ENCODE measurements at regions not wholly inside any gene's neighbourhood (a gene's known extent, or its start where the extent isn't known, plus 50 kb on each side); places are given as distances from the start of the nearest gene placed in this dataset.

DNA sequence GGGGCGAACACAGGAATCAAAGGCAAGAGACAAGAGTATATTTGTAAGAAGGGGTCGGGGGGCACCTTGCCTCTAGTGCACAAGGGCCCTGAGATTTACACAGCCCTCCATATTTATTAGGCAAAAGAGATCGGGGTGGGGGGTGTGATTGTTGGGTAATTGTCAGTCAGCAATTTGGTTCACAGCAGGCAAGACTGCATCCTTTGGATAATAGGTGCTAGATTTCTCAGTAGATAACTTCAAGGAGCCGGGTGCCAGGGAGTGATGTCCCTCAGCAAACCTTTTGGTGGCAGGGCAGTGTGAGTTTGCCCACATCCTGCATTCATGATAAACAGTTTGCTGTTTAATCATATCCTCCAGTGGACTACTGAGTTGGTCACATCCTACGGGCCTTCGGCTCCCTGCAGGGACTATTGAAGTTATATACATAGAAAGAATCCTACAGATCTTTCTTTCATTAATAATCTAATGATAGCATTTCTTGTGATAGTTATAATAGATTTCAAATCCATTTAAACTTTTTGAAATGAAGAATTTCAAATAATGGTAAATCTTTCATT lies 178.5 kb downstream of the GNAI1 start:
- TF ChIP-seq, protein P1, sequence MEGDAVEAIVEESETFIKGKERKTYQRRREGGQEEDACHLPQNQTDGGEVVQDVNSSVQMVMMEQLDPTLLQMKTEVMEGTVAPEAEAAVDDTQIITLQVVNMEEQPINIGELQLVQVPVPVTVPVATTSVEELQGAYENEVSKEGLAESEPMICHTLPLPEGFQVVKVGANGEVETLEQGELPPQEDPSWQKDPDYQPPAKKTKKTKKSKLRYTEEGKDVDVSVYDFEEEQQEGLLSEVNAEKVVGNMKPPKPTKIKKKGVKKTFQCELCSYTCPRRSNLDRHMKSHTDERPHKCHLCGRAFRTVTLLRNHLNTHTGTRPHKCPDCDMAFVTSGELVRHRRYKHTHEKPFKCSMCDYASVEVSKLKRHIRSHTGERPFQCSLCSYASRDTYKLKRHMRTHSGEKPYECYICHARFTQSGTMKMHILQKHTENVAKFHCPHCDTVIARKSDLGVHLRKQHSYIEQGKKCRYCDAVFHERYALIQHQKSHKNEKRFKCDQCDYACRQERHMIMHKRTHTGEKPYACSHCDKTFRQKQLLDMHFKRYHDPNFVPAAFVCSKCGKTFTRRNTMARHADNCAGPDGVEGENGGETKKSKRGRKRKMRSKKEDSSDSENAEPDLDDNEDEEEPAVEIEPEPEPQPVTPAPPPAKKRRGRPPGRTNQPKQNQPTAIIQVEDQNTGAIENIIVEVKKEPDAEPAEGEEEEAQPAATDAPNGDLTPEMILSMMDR (IDR thresholded peaks at IDR 0.05; ENCODE audit: borderline replicate concordance, extremely low read depth, low read length, poor library complexity, severe bottlenecking), result no peak
- no peak for TF ChIP-seq EZH2 (IDR thresholded peaks at IDR 0.05; ENCODE audit: borderline replicate concordance, low read depth, low read length, severe bottlenecking)
